HG02852 (cell line): ENCODE measurements at regions not wholly inside any gene's neighbourhood (a gene's known extent, or its start where the extent isn't known, plus 50 kb on each side); places are given as distances from the start of the nearest gene placed in this dataset.
"Not testable (repeated sequence)": the region's sequence is repeated elsewhere in the genome, so short reads cannot be mapped to it uniquely, and the experiment has no call there.

ENCODE experiments used
- ATAC-seq: cut with Tn5 transposase; IDR thresholded peaks from one replicate; pipeline ENCODE4 v1.9.1; 2021; ENCODE audit warnings: mild to moderate bottlenecking, moderate library complexity; ENCODE audit not compliant: unreplicated experiment

- not testable (repeated sequence) for ATAC-seq
These were observed 107.4 kb upstream of the SULF2 start for GRCh38 chr20:47892681-47893080.

- ATAC-seq: not testable (repeated sequence)
These were observed 105.4 kb upstream of the SULF2 start for GRCh38 chr20:47890708-47891107.

- not testable (repeated sequence) for ATAC-seq
These were observed 104.5 kb upstream of the SULF2 start for GRCh38 chr20:47889751-47890150.

GRCh38 chr20:47888351-47888750 is 103.1 kb upstream of the SULF2 start:
- ATAC-seq: no peak

GRCh38 chr20:47887477-47888080 is 102.3 kb upstream of the SULF2 start:
- no peak for ATAC-seq

GRCh38 chr20:47887064-47887463 is 101.8 kb upstream of the SULF2 start:
- ATAC-seq: no peak

GRCh38 chr20:47886454-47887041 is 101.3 kb upstream of the SULF2 start:
- no peak for ATAC-seq

GRCh38 chr20:47885909-47886453 is 100.7 kb upstream of the SULF2 start:
- ATAC-seq: no peak

GRCh38 chr20:47883940-47884339 is 98.7 kb upstream of the SULF2 start:
- not testable (repeated sequence) for ATAC-seq

GRCh38 chr20:47883186-47883585 is 97.9 kb upstream of the SULF2 start:
- no peak for ATAC-seq

GRCh38 chr20:47879771-47880170 is 94.5 kb upstream of the SULF2 start:
- no peak for ATAC-seq

- no peak for ATAC-seq
These were observed 93.3 kb upstream of the SULF2 start for GRCh38 chr20:47878601-47879027.

- ATAC-seq: no peak
These were observed 91.2 kb upstream of the SULF2 start for GRCh38 chr20:47876311-47877088.

- no peak for ATAC-seq
These were observed 90.2 kb upstream of the SULF2 start for GRCh38 chr20:47875297-47876025.

GRCh38 chr20:47872341-47872740 is 87.1 kb upstream of the SULF2 start:
- no peak for ATAC-seq

GRCh38 chr20:47870475-47870874 is 85.2 kb upstream of the SULF2 start:
- ATAC-seq: no peak

GRCh38 chr20:47868744-47869143 is 83.5 kb upstream of the SULF2 start:
- no peak for ATAC-seq

GRCh38 chr20:47868236-47868635 is 83.0 kb upstream of the SULF2 start:
- no peak for ATAC-seq

GRCh38 chr20:47867831-47868230 is 82.5 kb upstream of the SULF2 start:
- ATAC-seq: no peak

GRCh38 chr20:47866480-47866879 is 81.2 kb upstream of the SULF2 start:
- no peak for ATAC-seq

GRCh38 chr20:47865912-47866311 is 80.6 kb upstream of the SULF2 start:
- ATAC-seq: no peak
